Stimulated activated effector memory CD8-positive, alpha-beta T cell treated with anti-CD3 and anti-CD28 coated beads, Interleukin-12 subunit alpha, Interleukin-12 subunit beta, amount 100 ng/mL, for 72 hours (primary cell): ENCODE measurements at regions not wholly inside any gene's neighbourhood (a gene's known extent, or its start where the extent isn't known, plus 50 kb on each side); places are given as distances from the start of the nearest gene placed in this dataset.
"Not testable (repeated sequence)": the region's sequence is repeated elsewhere in the genome, so short reads cannot be mapped to it uniquely, and the experiment has no call there.

Experiments used
- ATAC-seq: fragments of 150-1000 bp; cut with Tn5 transposase; 2 replicates; pipeline ENCODE4 v1.10.0; 2021
- DNase-seq, 2 donors: peaks; one replicate each; pipeline ENCODE4 v3.0.0; 2021 to 2022; ENCODE audit warnings: low spot score in 2 of 2
- H3K27ac Mint-ChIP-seq: one replicate; pipeline ENCODE4 v1.8.0; 2022; ENCODE audit warnings: mild to moderate bottlenecking, mixed read lengths
- H3K36me3 Mint-ChIP-seq: one replicate; pipeline ENCODE4 v1.8.0; 2022; ENCODE audit warnings: mild to moderate bottlenecking, mixed read lengths
- H3K4me1 Mint-ChIP-seq: one replicate; pipeline ENCODE4 v1.8.0; 2022; ENCODE audit warnings: mixed read lengths
- H3K4me3 Mint-ChIP-seq: one replicate; pipeline ENCODE4 v1.8.0; 2022; ENCODE audit warnings: mild to moderate bottlenecking, mixed read lengths
- H3K9me3 Mint-ChIP-seq: one replicate; pipeline ENCODE4 v1.8.0; 2022; ENCODE audit warnings: mixed read lengths

DNA sequence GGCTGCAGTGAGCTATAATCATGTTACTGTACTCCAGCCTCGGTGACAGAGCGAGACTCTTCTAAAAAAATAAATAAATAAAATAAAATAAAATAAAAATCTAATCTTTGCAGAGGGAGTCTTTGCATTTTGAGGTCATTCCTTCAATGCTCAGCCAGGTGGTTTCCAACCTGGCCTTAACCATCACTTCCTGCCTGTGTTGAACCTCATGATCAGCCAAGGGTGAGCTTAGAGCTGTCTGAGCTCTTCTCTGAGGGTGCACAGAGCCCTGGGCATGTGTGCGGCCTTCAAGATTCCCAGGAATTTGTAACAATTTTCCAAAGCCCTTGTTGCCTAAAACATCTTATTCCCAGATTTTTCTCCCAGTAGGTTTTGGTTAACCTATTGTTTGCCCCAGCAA is 94.3 kb downstream of the KCNJ12 start:
- ATAC-seq, H3K4me3 Mint-ChIP-seq, H3K9me3 Mint-ChIP-seq, H3K27ac Mint-ChIP-seq, DNase-seq, H3K4me1 Mint-ChIP-seq, H3K36me3 Mint-ChIP-seq: not testable (repeated sequence)

DNA sequence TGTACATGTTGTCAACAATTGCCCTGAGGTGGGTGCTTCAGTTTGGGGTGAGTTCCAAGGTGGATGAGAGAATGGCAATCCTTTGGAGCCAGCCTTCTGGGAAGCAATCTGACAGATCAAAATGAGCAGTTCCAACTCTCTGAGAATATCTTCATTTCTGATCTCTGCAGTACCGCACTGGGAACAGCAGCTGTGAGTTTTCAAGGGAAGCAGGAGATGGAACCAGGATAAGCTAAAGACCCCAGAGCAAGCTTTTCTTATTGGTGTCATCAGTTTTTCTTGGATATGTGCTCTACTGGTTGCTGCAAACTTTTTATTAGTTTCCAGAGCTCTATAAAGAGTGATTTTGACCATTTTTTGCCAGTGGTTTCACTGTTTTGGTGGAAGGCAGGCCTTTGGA is 94.7 kb downstream of the KCNJ12 start:
- DNase-seq = no peak
- Mint-ChIP-seq H3K36me3 (no peaks in the 10 kb centered on the region), H3K27ac (no peak overlapping the region), H3K4me3 (no peak overlapping the region), H3K9me3 (no peaks in the 10 kb centered on the region), H3K4me1 (no peaks in the 10 kb centered on the region)
- no peak for ATAC-seq

DNA sequence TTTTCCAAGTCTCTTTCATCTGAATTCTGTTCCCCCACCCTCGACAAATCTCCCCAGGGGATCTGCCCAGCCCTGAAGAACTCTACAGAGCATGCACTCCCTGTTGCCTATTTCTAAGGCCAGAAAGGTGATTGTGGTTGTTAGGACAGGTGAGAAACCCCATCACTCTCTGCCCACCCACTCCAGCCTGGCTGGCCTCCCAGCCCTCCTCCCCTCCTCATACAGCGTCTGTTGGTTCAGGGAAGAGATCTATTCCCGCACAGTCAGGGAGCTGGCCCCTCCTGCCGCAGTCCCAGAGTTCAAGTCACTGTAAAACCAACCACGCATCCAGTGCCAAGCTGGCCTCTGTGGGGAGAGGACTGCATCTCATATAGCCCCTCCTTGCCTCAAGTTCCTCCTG is 98.7 kb downstream of the KCNJ12 start:
- Mint-ChIP-seq H3K4me3 (no peak overlapping the region), H3K4me1 (no peaks in the 10 kb centered on the region), H3K27ac (no peak overlapping the region), H3K36me3 (no peaks in the 10 kb centered on the region), H3K9me3 (peaks cover 4% of the 10 kb centered on the region)
- peak; percentile 26 for ATAC-seq
- no peak for DNase-seq

DNA sequence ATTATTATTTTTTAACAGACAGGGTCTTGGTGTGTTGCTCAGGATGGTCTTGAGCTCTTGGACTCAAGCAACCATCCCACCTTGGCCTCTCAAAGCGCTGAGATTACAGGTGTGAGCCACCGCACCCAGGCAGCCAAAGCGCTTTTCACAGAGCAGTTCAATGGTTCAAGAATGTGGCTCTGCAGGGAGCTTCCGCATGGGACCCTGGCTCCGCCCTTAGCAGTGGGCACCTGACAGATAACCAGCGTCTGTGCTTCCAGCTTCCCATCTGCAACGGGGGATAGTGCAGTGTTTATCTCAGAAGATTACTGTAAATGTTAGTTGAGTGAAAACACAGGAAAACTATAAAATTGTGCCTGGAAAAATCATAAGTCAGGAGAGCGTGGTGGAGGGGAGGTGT is 99.4 kb downstream of the KCNJ12 start:
- no peaks in the 10 kb centered on the region for H3K36me3 Mint-ChIP-seq
- peaks cover 4% of the 10 kb centered on the region for H3K9me3 Mint-ChIP-seq
- no peak for DNase-seq
- H3K4me3 Mint-ChIP-seq = no peak overlapping the region
- no peak for ATAC-seq
- H3K4me1 Mint-ChIP-seq = no peaks in the 10 kb centered on the region
- H3K27ac Mint-ChIP-seq = no peak overlapping the region

DNA sequence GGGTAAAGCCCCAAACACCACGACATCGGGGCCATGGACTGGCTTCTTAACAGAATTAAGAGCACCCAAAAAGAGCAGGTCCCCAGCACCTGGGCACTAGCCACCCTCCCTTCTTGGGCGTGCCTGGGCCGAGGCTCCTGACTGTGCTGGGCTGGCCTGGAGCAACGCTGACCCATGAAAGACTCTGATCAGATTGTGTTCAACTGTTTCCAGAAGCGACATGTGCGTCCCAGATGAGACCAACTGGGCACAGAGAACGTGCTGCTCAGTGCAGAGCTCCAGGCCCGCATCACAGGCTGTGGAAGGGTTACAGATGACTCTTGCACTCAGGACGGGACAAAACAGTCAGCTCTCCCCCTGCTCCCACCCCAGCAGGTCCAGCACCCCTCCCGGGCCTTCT is 100.7 kb downstream of the KCNJ12 start:
- Mint-ChIP-seq H3K4me1 (no peaks in the 10 kb centered on the region), H3K4me3 (no peak overlapping the region), H3K9me3 (peaks cover 4% of the 10 kb centered on the region), H3K36me3 (no peaks in the 10 kb centered on the region), H3K27ac (no peak overlapping the region)
- ATAC-seq = no peak
- DNase-seq = no peak

DNA sequence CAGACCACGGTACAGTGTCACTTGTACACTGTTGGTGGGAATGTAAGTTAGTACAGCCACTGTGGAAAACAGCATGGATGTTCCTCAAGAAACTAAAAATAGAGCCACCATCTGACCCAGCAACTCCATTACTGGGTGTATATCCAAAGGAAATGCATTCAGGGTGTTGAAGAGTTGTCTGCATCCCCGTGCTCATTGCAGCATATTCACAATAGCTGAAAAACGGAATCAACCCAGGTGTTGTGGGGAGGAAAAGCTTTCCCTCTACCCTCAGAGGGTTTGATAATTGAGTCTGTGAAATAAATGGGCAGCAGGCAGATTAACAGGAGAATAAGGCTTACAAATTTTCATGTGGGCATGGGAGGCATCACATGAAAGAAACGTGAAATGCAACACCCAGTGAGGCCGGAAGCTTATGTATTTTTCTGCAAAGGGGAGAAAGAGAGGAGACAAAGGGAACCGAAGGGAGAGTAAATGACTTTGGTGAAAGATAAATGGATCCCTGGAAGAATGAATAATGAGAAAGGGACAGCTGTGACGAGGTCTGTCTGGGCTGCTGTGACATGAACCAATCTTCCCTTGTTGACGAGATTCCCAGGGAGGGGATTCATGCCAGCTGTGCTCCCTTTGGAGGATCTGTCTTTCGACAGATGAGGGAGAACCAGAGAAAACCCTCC is 106.2 kb downstream of the KCNJ12 start:
- ATAC-seq (no peak), DNase-seq (no peak)
- Mint-ChIP-seq H3K9me3 (peaks cover 4% of the 10 kb centered on the region), H3K4me3 (no peak overlapping the region), H3K36me3 (no peaks in the 10 kb centered on the region), H3K4me1 (no peaks in the 10 kb centered on the region), H3K27ac (no peak overlapping the region)

DNA sequence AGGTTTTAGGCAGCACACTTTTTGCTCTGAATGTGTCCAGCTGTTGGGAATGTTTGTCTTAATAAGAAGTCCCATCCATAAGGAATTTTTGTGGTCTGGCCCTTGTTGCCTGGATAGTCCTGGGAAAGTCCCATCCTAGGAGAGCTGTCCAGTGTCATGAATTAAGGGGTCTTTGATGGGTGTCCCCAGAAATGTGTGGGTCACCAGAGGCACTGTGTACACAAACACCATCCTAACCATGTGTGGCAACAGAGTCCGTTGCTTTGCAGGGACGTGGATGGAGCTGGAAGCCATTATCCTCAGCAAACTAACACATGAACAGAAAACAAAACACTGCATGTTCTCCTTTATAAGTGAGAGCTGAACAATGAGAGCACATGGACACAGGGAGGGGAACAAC is 111.9 kb downstream of the KCNJ12 start:
- H3K4me1 Mint-ChIP-seq, H3K4me3 Mint-ChIP-seq, H3K36me3 Mint-ChIP-seq, H3K9me3 Mint-ChIP-seq, DNase-seq, ATAC-seq, H3K27ac Mint-ChIP-seq: not testable (repeated sequence)

DNA sequence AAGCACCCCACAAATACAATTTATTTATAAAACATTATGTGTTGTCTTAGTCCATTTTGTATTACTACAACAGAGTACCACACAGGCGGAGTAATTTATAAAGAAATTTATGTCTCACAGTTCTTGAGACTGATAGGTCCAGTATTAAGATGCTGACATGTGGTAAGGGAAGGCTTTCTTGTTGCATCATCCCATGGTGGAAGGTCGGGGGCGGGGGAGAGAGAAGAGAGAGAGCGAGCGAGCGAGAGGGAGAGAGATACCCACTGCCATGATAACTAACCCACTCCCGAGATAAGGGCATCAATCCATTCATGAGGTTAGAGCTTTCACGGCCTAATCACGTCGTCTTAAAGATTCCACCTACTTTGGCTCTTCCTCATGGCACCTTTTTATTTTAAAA is 117.8 kb downstream of the KCNJ12 start:
- Mint-ChIP-seq H3K27ac (no peak overlapping the region), H3K36me3 (no peaks in the 10 kb centered on the region), H3K4me3 (no peak overlapping the region), H3K9me3 (no peaks in the 10 kb centered on the region), H3K4me1 (no peaks in the 10 kb centered on the region)
- DNase-seq (no peak), ATAC-seq (no peak)

DNA sequence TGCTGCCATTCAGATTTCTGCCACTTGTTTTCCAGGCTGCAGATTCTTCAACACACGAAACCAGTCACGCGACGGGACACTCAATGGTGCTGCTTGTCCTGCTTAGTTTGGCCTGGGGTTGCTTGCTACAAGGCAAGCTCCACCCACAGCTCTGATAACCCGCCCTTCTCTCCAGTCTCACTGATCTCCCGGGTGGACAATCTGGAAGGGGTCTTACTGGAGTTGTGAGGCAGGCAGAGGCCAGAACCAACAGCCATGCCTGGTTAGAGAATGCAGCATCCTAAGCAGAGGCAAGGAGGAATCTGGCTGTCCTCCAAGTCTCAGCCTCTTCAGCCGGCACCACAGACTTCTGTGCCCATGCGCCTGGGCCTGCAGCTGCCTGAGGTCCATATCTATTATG is 119.1 kb downstream of the KCNJ12 start:
- Mint-ChIP-seq H3K4me1 (no peaks in the 10 kb centered on the region), H3K4me3 (no peak overlapping the region), H3K36me3 (no peaks in the 10 kb centered on the region), H3K27ac (no peak overlapping the region), H3K9me3 (no peaks in the 10 kb centered on the region)
- ATAC-seq = no peak
- DNase-seq = no peak

DNA sequence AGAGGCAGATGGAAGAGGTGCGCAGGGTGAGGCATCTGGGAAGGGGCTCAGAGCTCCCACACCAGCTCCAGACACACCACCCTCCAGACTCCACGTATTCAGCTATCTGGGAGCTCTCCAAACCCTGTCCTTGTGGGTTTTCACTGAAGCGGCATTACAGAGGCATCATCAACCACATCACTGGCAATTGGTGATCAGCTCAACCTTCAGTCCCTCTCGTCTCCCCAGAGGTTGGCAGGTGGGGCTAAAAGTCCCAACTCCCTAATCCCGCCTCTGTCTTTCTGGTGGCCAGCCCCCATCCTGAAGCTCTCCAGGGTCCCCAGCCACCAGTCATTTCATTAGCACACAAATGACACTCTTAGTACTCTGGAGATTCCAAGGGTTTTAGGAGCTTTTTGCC is 123.9 kb downstream of the KCNJ12 start:
- DNase-seq = no peak
- H3K36me3 Mint-ChIP-seq = no peaks in the 10 kb centered on the region
- H3K4me1 Mint-ChIP-seq = no peaks in the 10 kb centered on the region
- no peak for ATAC-seq
- H3K27ac Mint-ChIP-seq = no peak overlapping the region
- H3K9me3 Mint-ChIP-seq = no peaks in the 10 kb centered on the region
- no peak overlapping the region for H3K4me3 Mint-ChIP-seq

DNA sequence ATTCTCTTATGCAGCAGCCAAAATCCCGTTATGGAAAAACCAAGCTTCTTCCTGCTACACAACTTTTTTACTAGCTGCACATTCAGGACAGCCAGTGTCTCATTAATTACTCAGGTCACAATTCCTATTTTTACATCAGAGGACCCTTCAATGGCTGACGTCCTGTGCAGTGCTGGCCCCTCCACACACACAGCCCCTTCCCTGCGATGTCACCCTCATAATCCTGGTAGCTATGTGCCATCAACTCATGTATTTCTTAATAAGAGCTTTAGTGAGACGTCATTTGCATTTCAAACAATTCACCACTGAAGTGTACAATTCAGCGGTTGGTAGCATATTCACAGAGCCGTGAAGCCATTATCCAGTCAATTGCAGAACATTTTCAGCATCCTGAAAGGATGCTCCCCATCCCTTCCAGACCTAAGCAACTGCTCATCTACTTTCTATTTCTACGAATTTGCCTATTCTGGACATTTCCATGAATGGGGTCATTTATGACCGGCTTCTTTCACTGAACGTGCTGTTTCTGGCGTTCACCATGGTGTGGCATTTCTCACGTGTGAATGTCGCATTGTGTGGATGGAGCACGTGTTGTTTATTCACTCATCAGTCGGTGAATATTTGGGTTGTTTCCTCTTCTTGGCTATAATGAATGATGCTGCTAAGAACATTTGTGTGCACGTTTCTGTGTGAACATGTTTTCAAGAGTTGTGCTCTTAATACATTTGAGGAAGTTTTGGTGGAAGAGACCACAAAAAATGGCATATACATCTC is 126.0 kb downstream of the KCNJ12 start:
- H3K9me3 Mint-ChIP-seq, H3K4me1 Mint-ChIP-seq, H3K27ac Mint-ChIP-seq, H3K36me3 Mint-ChIP-seq, ATAC-seq, DNase-seq, H3K4me3 Mint-ChIP-seq: not testable (repeated sequence)

DNA sequence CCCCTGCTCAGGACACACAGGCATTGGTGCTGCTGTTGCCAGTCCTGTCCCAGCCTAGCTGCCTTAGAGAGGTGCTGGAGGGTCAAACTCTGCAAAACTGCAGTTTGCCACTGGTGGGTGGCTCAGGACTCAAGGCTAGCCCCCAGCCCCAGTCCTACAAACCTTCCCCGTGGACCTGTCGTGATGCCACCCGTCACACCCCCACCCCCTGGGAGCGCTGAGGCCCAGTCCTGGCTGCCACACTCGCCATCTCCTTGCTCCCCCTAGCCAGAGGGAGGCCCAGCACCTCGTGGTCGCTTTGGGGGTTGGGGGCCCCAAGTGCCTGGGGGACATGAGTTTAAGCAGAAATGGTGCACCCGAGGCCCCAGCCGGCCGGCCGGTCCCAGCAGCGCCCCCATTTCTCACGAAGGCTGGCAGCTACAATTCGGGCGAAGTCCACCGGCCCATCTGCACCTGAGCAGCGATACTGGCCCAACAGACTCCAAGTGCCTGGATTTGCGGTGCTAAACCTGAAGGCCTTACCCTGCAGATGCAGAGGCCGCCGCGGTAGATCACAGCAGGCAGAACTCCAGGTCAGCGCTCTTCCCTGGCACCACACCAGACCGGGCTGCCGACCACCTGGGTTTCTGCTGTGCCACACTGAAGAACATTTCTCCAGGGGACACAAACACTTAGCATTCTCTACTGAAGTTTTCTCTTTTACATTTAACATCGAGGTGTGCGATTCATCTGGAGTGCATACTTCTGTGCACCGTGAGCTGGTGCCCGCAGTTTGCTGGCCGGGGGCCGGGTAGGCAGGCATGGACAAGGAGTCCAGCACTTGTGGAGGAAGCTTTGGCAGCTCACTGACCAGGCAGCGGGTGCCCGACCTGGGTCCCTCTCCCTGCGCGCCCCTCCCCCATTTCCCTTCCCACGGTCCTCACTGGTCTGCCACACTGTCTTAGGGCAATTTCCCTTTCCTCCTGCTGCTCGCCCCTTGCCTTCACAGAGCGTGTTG is 130.0 kb downstream of the KCNJ12 start:
- H3K36me3 Mint-ChIP-seq = no peaks in the 10 kb centered on the region
- no peak overlapping the region for H3K4me3 Mint-ChIP-seq
- ATAC-seq = no peak
- H3K27ac Mint-ChIP-seq = no peak overlapping the region
- no peak for DNase-seq
- no peaks in the 10 kb centered on the region for H3K9me3 Mint-ChIP-seq
- H3K4me1 Mint-ChIP-seq = peaks cover 4% of the 10 kb centered on the region

DNA sequence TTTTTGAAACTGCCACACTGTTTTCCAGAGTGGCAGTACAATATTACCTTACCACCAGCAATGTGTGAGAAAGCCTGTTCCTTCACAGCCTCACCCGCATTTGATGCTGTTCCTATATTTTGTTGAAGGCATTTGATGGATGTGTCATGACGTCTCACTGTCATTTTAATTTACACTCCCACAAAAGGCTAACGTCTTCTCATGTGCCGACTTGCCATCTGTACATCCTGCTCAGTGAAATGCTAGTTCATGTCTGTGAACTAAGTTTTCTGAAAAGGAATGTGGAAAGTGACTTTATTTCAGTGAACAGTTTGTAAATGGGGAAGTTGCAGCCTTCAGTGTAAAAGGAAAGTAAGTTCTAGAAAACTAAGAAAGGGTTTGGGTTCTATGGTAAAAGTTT is 131.6 kb downstream of the KCNJ12 start:
- not testable (repeated sequence) for DNase-seq, ATAC-seq, H3K9me3 Mint-ChIP-seq, H3K4me3 Mint-ChIP-seq, H3K27ac Mint-ChIP-seq, H3K36me3 Mint-ChIP-seq
- peaks cover 17% of the 10 kb centered on the region for H3K4me1 Mint-ChIP-seq

DNA sequence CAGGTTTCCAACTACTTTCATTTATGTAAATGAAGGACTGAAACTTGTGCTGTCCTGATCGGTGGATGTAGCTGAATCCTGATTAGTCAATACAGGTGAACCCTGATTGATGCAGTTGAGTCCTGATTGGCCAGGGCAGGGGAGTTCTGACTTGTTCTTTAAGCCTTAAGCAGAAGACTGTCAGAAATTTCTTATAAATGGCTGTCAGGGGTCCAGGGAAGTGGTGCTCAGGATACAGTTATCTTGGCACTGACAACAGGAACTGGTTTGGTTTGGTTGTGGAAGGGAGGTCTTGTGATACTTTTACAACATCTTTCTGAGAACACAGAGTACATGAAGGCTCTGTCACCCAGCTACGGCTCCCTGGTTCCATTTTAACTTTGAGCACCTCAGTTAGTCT is 132.1 kb downstream of the KCNJ12 start:
- ATAC-seq = no peak
- Mint-ChIP-seq H3K9me3 (no peaks in the 10 kb centered on the region), H3K4me3 (no peak overlapping the region), H3K36me3 (peaks cover 6% of the 10 kb centered on the region), H3K4me1 (peaks cover 17% of the 10 kb centered on the region), H3K27ac (no peak overlapping the region)
- DNase-seq = no peak

DNA sequence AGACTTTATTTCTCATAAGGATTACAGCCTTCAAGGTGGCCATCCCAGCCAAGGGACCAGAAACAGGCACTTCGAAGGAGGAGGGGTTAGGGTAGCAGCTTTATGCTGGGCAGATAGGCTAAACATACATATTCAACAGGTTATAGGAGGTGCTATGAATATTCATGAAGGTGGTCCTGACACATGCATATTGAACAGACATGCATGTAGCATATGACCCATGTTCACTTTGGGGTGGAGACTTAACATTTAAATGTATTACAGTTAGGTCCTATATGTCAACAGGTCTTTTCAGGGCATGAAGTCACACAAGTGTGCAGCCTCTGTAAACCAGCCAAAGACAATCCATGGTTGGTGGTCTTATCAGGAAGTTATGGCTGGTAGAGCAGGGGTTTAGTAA is 133.2 kb downstream of the KCNJ12 start:
- not testable (repeated sequence) for H3K36me3 Mint-ChIP-seq, ATAC-seq, H3K27ac Mint-ChIP-seq, H3K9me3 Mint-ChIP-seq, DNase-seq, H3K4me3 Mint-ChIP-seq
- peaks cover 17% of the 10 kb centered on the region for H3K4me1 Mint-ChIP-seq
